Dedifferentiated amniotic fluid mesenchymal stem cell (primary cell): ENCODE measurements at regions not wholly inside any gene's neighbourhood (a gene's known extent, or its start where the extent isn't known, plus 50 kb on each side); places are given as distances from the start of the nearest gene placed in this dataset.
"Not testable (repeated sequence)": the region's sequence is repeated elsewhere in the genome, so short reads cannot be mapped to it uniquely, and the experiment has no call there.

ENCODE experiments used
- DNase-seq: peaks from one replicate; pipeline ENCODE4 v3.0.0-alpha.2; 2016; ENCODE audit errors: extremely low spot score

DNA sequence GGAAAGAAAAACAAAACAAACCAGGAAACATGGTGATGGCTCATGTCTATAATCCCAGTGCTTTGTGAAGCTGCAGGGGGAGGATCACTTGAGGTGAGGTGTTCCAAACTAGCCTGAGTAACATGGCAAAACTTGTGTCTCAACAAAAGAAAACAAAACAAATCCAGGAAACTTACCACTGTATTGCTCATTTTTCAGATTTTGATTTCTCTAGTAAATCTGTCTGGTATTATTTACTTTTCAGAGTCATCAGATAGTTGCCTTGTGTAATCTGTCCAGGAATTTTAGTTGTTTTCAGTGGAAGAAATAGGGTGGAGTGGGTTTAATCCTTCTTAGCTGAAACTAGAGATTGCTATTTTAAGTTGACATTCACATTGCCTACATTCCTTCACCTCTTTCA lies 91.8 kb upstream of the ALCAM start:
- DNase-seq: peak; percentile 92

DNA sequence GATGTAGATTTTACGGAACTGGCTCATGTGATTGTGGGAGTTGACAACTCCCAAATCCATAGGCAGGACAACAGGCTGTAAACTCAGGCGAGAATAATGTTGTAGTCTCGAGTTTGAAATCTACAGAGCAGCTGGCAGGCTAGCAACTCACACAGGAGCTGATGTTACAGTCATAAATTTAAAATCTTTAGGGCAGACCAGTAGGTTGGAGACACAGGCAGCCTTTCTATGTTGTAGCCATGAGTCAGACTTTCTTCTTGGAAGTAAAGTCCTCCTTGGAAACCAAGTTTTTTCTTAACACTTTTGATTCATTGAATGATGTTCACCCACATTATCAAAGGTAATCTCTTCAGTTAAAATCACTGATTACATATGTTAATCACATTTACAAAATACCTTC lies 89.1 kb upstream of the ALCAM start:
- no peak for DNase-seq

DNA sequence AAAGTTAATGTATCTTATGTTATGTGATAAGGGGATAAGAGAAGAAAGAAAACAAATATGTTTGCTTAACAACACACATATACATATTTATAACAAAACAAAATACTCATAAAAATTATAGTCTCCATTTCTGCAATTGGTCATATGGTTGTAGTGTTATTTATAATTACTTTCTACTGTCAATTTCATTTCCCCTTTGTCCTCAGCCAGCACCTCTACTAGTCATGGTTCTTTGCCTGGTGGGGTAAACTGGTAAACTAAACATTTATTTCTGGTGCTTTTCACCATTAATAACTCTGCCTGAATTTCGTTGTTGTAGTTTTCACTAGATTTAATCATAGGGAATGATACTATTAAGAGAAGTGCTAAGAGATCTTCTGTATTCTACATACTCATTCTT lies 88.0 kb upstream of the ALCAM start:
- no peak for DNase-seq

DNA sequence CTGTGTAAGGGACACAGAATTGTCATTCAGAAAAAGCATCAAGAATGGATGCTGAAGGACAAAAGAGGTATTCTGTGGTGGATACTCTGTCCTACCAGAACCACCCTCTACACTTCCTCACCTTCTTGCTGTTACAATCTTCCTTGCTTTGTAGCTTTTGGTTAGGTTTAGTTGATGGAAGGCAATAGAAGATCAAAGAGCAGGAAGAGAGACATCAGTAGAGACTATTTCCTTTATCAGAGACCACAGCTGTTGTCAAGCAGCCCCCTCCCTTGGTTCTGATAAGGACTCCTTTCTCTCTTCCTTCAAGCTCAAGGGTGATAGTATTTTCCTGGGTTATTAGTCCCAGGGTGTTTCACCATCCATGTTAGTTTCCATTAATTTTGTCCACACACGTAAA lies 84.7 kb upstream of the ALCAM start:
- no peak for DNase-seq

DNA sequence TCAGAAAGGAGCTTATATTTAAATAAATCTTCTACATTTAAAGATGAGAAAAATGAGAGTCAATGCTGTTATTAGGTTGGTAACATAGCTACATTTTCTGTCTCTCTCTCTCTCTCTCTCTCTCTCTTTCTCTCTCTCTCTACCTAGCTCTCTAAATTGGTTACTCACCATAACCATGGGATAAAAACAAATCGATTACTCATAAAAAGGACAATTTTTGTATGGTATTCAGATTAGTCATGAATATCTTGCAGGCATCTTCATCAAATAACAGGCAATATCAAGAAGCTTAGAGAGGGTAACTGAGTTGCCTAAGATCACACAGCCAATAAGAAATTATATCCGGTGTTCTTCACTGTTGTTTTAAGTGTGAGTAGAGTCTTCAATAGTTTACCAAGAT lies 81.8 kb upstream of the ALCAM start:
- no peak for DNase-seq

DNA sequence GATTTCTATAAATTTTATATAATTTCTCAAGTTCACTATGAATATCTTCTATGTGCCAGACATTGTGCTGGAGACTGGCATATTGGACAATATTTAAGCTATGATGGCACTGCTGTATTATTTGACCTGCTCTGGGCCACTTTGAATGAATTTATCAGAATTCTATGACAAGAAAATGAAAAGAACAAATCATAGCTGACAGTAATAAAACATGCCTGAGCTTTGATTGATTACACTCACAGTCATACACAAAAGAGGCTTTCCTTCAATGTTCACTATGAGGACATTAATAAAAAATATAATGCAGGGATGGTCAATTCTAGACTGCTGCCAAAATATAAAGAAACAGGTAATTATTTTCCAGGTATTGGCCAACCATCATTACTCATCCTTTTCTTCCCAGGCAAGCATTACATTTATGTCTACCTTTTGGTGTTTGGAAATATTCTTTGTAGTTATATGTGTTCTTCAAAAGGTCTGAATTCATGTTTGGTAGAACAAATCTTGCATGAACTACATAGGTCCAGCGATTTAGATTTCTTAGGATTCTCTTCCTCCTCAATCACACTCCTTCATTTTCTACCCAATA lies 81.0 kb upstream of the ALCAM start:
- no peak for DNase-seq

DNA sequence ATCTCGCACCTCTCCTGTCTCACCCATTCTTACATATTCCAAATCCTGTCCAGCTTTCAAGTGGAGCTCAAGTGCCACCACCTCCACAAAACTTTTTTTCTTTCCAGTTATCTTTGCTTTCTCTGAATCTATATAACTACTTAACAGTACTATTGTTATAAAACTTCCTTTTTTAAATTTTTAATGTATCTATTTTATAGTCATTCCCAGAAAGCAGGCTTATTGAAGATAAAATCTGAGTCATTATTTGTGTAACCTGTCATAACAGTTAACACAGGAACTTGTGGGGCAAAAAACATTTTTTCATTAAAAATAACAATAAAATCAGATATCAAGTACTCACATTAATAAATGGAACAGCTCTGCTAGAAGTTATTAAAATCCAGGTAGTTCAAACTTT lies 73.3 kb upstream of the ALCAM start:
- no peak for DNase-seq

DNA sequence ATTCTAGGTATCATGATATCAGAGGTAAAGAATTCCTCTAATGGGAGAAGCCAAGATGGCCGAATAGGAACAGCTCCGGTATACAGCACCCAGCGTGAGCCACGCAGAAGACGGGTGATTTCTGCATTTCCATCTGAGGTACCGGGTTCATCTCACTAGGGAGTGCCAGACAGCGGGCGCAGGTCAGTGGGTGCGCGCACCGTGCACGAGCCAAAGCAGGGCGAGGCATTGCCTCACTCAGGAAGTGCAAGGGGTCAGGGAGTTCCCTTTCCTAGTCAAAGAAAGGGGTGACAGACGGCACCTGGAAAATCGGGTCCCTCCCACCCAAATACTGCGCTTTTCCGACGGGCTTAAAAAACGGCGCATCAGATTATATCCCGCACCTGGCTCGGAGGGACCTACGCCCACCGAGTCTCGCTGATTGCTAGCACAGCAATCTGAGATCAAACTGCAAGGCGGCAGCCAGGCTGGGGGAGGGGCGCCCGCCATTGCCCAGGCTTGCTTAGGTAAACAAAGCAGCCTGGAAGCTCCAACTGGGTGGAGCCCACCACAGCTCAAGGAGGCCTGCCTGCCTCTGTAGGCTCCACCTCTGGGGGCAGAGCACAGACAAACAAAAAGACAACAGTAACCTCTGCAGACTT lies 70.4 kb upstream of the ALCAM start:
- not testable (repeated sequence) for DNase-seq

DNA sequence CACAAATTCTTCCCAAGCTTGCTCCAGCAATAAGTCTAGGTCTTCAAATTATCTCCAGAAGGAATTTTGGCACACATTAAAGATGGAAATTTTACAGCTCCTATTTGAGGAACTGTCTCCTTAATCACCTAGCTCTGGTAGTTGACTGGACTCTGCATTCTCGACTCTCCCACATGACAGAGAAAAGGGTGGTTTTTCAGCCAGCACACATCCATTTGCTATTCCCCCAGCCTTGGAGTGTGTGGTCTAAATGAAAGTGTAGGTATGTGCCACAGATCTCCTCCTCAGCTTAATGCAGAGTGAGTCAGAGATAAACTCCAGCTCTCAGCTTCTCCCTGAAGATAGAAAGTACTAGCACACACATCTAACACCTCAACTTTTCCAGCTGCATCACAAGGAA lies 62.2 kb upstream of the ALCAM start:
- DNase-seq: no peak

DNA sequence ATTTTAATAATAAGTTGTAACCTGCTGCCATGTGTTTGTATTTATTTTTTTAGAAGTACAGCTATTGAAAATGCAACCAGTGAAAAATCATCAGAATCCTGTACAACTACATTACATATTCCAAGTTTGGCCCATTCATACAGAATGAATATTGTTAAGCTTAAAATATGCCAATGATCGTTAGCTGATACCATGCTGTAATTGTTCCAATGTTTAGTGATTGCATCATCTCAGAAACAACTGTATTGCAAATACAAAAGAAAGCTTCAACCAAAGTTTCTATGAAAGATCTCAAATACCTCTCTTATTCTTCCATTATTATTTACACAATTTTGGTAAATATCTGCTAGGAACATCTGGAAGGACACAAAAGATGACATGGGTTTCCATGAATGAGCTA lies 51.6 kb upstream of the ALCAM start:
- DNase-seq: no peak

DNA sequence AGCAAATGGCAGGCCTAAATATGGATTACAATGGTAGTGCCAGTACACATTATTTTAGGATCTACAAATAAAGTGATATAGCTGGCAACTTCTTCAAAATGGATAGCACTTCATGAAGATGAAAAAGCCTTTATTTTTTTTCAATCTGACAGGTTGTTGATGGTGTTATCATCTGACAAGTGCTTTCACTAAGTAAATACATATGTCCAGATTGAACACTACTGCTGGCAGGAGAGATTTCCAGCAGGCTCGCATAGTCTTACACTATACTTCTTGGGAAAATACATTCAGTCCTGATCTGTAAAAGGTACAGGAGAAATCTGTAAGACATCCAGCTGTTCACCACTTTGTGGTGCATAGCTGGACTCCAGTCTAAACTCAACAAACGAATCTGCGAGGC lies 50.9 kb upstream of the ALCAM start:
- DNase-seq: no peak

DNA sequence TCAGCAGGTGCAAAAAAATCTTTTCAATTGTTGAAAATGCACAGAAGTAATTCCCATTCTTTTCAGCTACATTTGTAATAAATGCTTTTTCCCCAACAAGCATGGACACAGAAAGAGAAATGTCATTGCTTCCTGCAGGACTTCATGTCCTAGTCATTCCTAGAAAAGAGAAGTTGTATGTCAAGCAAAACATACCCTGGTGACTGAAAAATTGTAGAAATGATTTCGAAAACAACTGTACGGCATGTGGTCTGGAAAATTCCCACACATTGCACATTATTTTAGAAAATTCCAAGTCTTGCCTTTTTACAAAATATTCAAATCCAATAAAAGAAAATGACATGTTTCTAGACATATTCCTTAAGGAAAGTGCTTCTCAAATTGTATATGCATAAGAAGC lies 50.4 kb upstream of the ALCAM start:
- no peak for DNase-seq
